Transverse colon (tissue), 3 donors: ENCODE measurements at regions not wholly inside any gene's neighbourhood (a gene's known extent, or its start where the extent isn't known, plus 50 kb on each side); places are given as distances from the start of the nearest gene placed in this dataset.

Experiments used
- EP300 ChIP-seq: sonication (generic); formaldehyde crosslinking; IDR thresholded peaks from one replicate; pipeline ENCODE4 v1.6.1; 2017; ENCODE audit warnings: antibody characterized with exemption, low read depth
- POLR2A ChIP-seq: fragments of 450-650 bp; IDR thresholded peaks from one replicate; pipeline ENCODE4 v1.6.1; 2016; ENCODE audit warnings: antibody characterized with exemption, mild to moderate bottlenecking, moderate library complexity
- TF ChIP-seq, protein P1 (sequence below), 5 experiments: fragments of 200-600 bp in 3 of 5; fragments of 450-650 bp in 2 of 5; sonication (generic) in 3 of 5; IDR thresholded peaks; 1 replicate in 2 of 5; 2 replicates in 3 of 5; pipeline ENCODE4 v1.5.1; 2016 to 2017; ENCODE audit warnings: antibody characterized with exemption in 5 of 5, inconsistent platforms in 3 of 5, mild to moderate bottlenecking in 2 of 5, moderate library complexity in 1 of 5

DNA sequence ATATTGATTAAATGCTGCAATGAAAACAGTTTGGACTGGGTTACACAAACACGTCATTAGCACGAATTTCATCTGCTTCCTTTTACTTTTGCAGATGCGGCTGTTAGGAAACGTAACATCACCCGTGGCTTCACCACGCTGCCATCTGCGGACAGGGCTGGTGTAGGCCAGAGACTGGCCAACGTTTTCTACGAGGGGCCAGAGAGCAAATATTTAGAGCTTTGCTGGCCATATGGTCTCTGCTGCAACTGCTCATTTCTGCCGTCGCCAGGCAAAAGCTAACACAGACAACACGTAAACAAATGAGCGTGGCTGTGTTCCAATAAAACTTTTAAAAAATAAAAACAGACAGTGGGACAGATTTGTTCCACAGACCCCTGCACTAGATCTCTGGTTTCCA lies 96.6 kb downstream of the ENGASE start:
- TF ChIP-seq, protein P1, sequence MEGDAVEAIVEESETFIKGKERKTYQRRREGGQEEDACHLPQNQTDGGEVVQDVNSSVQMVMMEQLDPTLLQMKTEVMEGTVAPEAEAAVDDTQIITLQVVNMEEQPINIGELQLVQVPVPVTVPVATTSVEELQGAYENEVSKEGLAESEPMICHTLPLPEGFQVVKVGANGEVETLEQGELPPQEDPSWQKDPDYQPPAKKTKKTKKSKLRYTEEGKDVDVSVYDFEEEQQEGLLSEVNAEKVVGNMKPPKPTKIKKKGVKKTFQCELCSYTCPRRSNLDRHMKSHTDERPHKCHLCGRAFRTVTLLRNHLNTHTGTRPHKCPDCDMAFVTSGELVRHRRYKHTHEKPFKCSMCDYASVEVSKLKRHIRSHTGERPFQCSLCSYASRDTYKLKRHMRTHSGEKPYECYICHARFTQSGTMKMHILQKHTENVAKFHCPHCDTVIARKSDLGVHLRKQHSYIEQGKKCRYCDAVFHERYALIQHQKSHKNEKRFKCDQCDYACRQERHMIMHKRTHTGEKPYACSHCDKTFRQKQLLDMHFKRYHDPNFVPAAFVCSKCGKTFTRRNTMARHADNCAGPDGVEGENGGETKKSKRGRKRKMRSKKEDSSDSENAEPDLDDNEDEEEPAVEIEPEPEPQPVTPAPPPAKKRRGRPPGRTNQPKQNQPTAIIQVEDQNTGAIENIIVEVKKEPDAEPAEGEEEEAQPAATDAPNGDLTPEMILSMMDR (IDR thresholded peaks at IDR 0.05), result no peak
- no peak for TF ChIP-seq EP300
- no peak for TF ChIP-seq POLR2A
